K562 (cell line): ENCODE measurements at regions not wholly inside any gene's neighbourhood (a gene's known extent, or its start where the extent isn't known, plus 50 kb on each side); places are given as distances from the start of the nearest gene placed in this dataset.

Experiments
- ATAC-seq: fragments of 200-7000 bp; cut with Tn5 transposase; 3 replicates; pipeline ENCODE4 v1.9.1; 2020; ENCODE audit warnings: moderate library complexity
- BruUV-seq: library from RNA; stranded (reverse); fragments of 400-500 nt; replicated peaks from 2 replicates; lab custom pipeline; 2021; lab: Mats Ljungman, UMichigan
- CTCF ChIA-PET: fragments of 300-600 bp; formaldehyde crosslinking; extraction: SDS; loops from one replicate; lab custom pipeline; 2021; ENCODE audit warnings: low intra/inter-chr PET ratio; lab: Yijun Ruan, JAX
- POLR2A ChIA-PET: fragments of 300-600, 350-650 bp; sonication (Branson Sonifier 250); formaldehyde crosslinking; extraction: SDS; loops from one replicate; lab custom pipeline; 2021; ENCODE audit warnings: antibody characterized with exemption, inconsistent platforms; lab: Yijun Ruan, JAX
- DNase-seq, 4 experiments: peaks; one replicate each; pipeline versions ENCODE4 v3.0.0 to v3.0.0-alpha.2; 2011 to 2018; ENCODE audit warnings: low spot score in 3 of 4, mixed read lengths in 3 of 4; ENCODE audit errors: extremely low read depth in 1 of 4
- FAIRE-seq: peaks from 2 replicates; lab custom pipeline; 2011; peaks lifted over from hg19 to GRCh38; lab: Jason Lieb, UNC
- H2AFZ ChIP-seq: 2 replicates; pipeline ENCODE4 v1.6.0; 2011; ENCODE audit warnings: low read depth, low read length, control low read depth, inconsistent platforms
- H3K27ac ChIP-seq: fragments of 200-600 bp; 3 replicates; pipeline ENCODE4 v1.8.0; 2011; ENCODE audit warnings: low read depth, mild to moderate bottlenecking, control low read depth, inconsistent platforms, low read length, moderate library complexity, mixed read lengths; ENCODE audit errors: extremely low read depth
- H3K27me3 ChIP-seq, 2 experiments: fragments of 300-600 bp in 1 of 2; 2 replicates in 1 of 2; 3 replicates in 1 of 2; pipeline versions ENCODE4 v1.6.0 to v1.8.0; 2011; ENCODE audit warnings: inconsistent platforms in 2 of 2, low read length in 2 of 2, mild to moderate bottlenecking in 1 of 2, mixed read lengths in 1 of 2, moderate library complexity in 1 of 2; ENCODE audit not compliant: control insufficient read depth in 2 of 2, insufficient read depth in 2 of 2
- H3K36me3 ChIP-seq: fragments of 300-600 bp; 3 replicates; pipeline ENCODE4 v1.8.0; 2011; ENCODE audit warnings: mild to moderate bottlenecking, low read length, inconsistent platforms; ENCODE audit not compliant: control insufficient read depth, insufficient read depth
- H3K4me1 ChIP-seq, 2 experiments: fragments of 200-600 bp in 1 of 2; replicated peaks in 1 of 2; 2 replicates in 1 of 2; 3 replicates in 1 of 2; pipeline versions ENCODE4 v1.5.1 to v1.8.0; 2011; ENCODE audit warnings: inconsistent platforms in 2 of 2, low read length in 2 of 2, mild to moderate bottlenecking in 1 of 2, mixed read lengths in 1 of 2, moderate library complexity in 1 of 2; ENCODE audit not compliant: control insufficient read depth in 2 of 2, insufficient read depth in 2 of 2
- H3K4me2 ChIP-seq: 2 replicates; pipeline ENCODE4 v1.6.1; 2011; ENCODE audit warnings: low read length, control low read depth, inconsistent platforms, mixed read lengths; ENCODE audit not compliant: insufficient read depth
- H3K4me3 ChIP-seq: fragments of 200-600 bp; sonication (generic), shearing (Covaris generic); 2 replicates; pipeline ENCODE4 v1.5.1; 2016; ENCODE audit warnings: control low read depth, inconsistent platforms
- H3K79me2 ChIP-seq: fragments of 200-600 bp; 3 replicates; pipeline ENCODE4 v1.8.0; 2011; ENCODE audit warnings: low read length, inconsistent platforms; ENCODE audit not compliant: control insufficient read depth, insufficient read depth
- H3K9ac ChIP-seq, 2 experiments: 2 replicates each; pipeline versions ENCODE4 v1.6.0 to v1.6.1; 2011; ENCODE audit warnings: low read depth in 2 of 2, low read length in 2 of 2, control low read depth in 1 of 2, inconsistent platforms in 1 of 2, mild to moderate bottlenecking in 1 of 2, mixed read lengths in 1 of 2; ENCODE audit not compliant: insufficient read depth in 1 of 2
- H3K9me1 ChIP-seq: one replicate; pipeline ENCODE4 v1.6.0; 2011; ENCODE audit warnings: inconsistent platforms, mild to moderate bottlenecking, low read length, moderate library complexity; ENCODE audit not compliant: control insufficient read depth, insufficient read depth
- H3K9me3 ChIP-seq: replicated peaks from 2 replicates; pipeline ENCODE4 v1.5.1; 2011; ENCODE audit warnings: low read depth, low read length, inconsistent platforms; ENCODE audit not compliant: control insufficient read depth, insufficient read depth
- H4K20me1 ChIP-seq: replicated peaks from 2 replicates; pipeline ENCODE4 v1.6.1; 2011; ENCODE audit warnings: low read length, inconsistent platforms, mixed read lengths; ENCODE audit not compliant: control insufficient read depth, insufficient read depth
- IRF2 ChIP-seq: sonication (generic); formaldehyde crosslinking; IDR thresholded peaks from 2 replicates; pipeline ENCODE4 v1.8.1; 2022; ENCODE audit warnings: mild to moderate bottlenecking, missing genetic modification reagents
- NONO ChIP-seq, 2 experiments: fragments of 200-400 bp in 1 of 2; fragments of 450-650 bp in 1 of 2; formaldehyde crosslinking in 1 of 2; IDR thresholded peaks; 2 replicates each; pipeline ENCODE4 v1.6.1; 2017; ENCODE audit warnings: low read depth in 2 of 2, mild to moderate bottlenecking in 2 of 2, moderate library complexity in 2 of 2, low read length in 1 of 2
- RHOXF2B ChIP-seq: fragments of 250-450 bp; sonication (Bioruptor Pico); conservative IDR thresholded peaks from 2 replicates; pipeline ENCODE4 v1.5.1; 2021
- SMAD3 ChIP-seq: fragments of 450-650 bp; formaldehyde crosslinking; conservative IDR thresholded peaks from 2 replicates; pipeline ENCODE4 v1.4.0; 2020; ENCODE audit warnings: mild to moderate bottlenecking
- TAF15 ChIP-seq: fragments of 200-400 bp; formaldehyde crosslinking; IDR thresholded peaks from 2 replicates; pipeline ENCODE4 v1.6.1; 2017; ENCODE audit warnings: mild to moderate bottlenecking, low read depth, low read length, moderate library complexity
- TCF7L2 ChIP-seq: fragments of 150-350 bp; IDR thresholded peaks from 2 replicates; pipeline ENCODE4 v1.6.1; 2016; ENCODE audit warnings: low read depth, mild to moderate bottlenecking, low read length, moderate library complexity
- TCFL5 ChIP-seq: fragments of 250-450 bp; sonication (Bioruptor Pico); conservative IDR thresholded peaks from 2 replicates; pipeline ENCODE4 v1.6.1; 2021; ENCODE audit warnings: mild to moderate bottlenecking, moderate library complexity, matching md5 sums
- ZBTB26 ChIP-seq: fragments of 450-650 bp; formaldehyde crosslinking; IDR thresholded peaks from 2 replicates; pipeline ENCODE4 v1.4.0; 2022; ENCODE audit warnings: missing genetic modification characterization
- ZNF224 ChIP-seq: sonication (generic); formaldehyde crosslinking; IDR thresholded peaks from 2 replicates; pipeline ENCODE4 v1.8.0; 2022; ENCODE audit warnings: mild to moderate bottlenecking, missing genetic modification reagents
- ZNF431 ChIP-seq: sonication (generic); formaldehyde crosslinking; IDR thresholded peaks from 2 replicates; pipeline ENCODE4 v1.8.0; 2022; ENCODE audit warnings: mild to moderate bottlenecking, missing genetic modification reagents
- WGBS: fragments of 100-300 bp; shearing (Covaris generic); methylation state at CpG from one replicate; pipeline ENCODE4 v1.1.6; 2016; ENCODE audit warnings: low coverage, mixed read lengths; ENCODE audit not compliant: insufficient coverage; ENCODE audit errors: missing lambda C conversion rate; 5-methylcytosine and 5-hydroxymethylcytosine counted together
- in situ Hi-C: fragments of 300-500 bp; cut with MboI; formaldehyde crosslinking; loops from 4 replicates; pipeline ENCODE4 v1.15.0; 2018; ENCODE audit warnings: inconsistent platforms, mixed read lengths
- intact Hi-C: fragments of 100-400 bp; cut with micrococcal nuclease; formaldehyde crosslinking; loops from 2 replicates; pipeline ENCODE4 v1.14.2; 2022
- TF ChIP-seq, protein P1 (sequence below): sonication (generic); formaldehyde crosslinking; IDR thresholded peaks from 2 replicates; pipeline ENCODE4 v1.8.1; 2023; ENCODE audit warnings: mild to moderate bottlenecking, missing genetic modification reagents
- TF ChIP-seq, protein P2 (sequence below): fragments of 200-800 bp; sonication (Bioruptor generic); IDR thresholded peaks from 2 replicates; pipeline ENCODE4 v1.6.1; 2017; ENCODE audit warnings: missing genetic modification characterization, missing compliant biosample characterization

DNA sequence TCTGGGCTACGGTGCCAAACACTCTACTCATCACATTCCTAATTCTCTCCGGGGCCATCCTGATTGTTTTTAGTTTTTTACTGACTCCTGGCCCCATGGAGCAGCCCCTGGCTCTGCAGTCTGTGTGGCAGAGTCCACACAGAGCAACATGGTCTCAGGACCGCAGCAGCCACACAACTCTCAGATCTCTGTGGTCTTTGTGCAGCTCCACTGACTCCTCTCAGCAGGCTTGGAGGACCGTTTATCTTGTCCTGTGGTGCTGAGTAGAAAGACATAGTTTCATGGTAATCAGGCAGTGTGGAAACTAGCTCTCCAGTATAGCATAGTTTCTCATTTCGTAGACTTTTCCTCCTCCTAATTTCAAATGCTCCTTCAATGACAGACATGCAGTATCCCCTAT is 168.4 kb downstream of the EDN1 start:
- H3K4me2 ChIP-seq: no peak overlapping the region
- DNase-seq: no peak
- no peak overlapping the region for H3K27ac ChIP-seq
- H3K4me1 ChIP-seq: no peaks in the 10 kb centered on the region
- H3K27me3 ChIP-seq: no peaks in the 10 kb centered on the region
- no peaks in the 10 kb centered on the region for H3K79me2 ChIP-seq
- H3K9me1 ChIP-seq: no peaks in the 10 kb centered on the region
- 0% methylated on average over 5 of the region's 5 CpGs for WGBS
- no peak for TF ChIP-seq IRF2 (CRISPR knock-in tag)
- TF ChIP-seq, protein P1, sequence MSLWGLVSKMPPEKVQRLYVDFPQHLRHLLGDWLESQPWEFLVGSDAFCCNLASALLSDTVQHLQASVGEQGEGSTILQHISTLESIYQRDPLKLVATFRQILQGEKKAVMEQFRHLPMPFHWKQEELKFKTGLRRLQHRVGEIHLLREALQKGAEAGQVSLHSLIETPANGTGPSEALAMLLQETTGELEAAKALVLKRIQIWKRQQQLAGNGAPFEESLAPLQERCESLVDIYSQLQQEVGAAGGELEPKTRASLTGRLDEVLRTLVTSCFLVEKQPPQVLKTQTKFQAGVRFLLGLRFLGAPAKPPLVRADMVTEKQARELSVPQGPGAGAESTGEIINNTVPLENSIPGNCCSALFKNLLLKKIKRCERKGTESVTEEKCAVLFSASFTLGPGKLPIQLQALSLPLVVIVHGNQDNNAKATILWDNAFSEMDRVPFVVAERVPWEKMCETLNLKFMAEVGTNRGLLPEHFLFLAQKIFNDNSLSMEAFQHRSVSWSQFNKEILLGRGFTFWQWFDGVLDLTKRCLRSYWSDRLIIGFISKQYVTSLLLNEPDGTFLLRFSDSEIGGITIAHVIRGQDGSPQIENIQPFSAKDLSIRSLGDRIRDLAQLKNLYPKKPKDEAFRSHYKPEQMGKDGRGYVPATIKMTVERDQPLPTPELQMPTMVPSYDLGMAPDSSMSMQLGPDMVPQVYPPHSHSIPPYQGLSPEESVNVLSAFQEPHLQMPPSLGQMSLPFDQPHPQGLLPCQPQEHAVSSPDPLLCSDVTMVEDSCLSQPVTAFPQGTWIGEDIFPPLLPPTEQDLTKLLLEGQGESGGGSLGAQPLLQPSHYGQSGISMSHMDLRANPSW (CRISPR knock-in tag): no peak
- TF ChIP-seq SMAD3 (CRISPR knock-in tag): no peak
- TF ChIP-seq, protein P2, sequence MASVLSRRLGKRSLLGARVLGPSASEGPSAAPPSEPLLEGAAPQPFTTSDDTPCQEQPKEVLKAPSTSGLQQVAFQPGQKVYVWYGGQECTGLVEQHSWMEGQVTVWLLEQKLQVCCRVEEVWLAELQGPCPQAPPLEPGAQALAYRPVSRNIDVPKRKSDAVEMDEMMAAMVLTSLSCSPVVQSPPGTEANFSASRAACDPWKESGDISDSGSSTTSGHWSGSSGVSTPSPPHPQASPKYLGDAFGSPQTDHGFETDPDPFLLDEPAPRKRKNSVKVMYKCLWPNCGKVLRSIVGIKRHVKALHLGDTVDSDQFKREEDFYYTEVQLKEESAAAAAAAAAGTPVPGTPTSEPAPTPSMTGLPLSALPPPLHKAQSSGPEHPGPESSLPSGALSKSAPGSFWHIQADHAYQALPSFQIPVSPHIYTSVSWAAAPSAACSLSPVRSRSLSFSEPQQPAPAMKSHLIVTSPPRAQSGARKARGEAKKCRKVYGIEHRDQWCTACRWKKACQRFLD (CRISPR knock-in tag): no peak
- no peak for TF ChIP-seq ZNF431 (CRISPR knock-in tag)
- no peak for TF ChIP-seq TCF7L2
- no peak for TF ChIP-seq ZBTB26
- TF ChIP-seq TAF15: no peak
- TF ChIP-seq ZNF224 (CRISPR knock-in tag): no peak
- TF ChIP-seq NONO (IDR thresholded peaks at IDR 0.05; ENCODE audit: low read depth in 2 of 2, low read length in 1 of 2): no peak
- TF ChIP-seq RHOXF2B (CRISPR knock-in tag): no peak
- TF ChIP-seq TCFL5: no peak
- H4K20me1 ChIP-seq: no peaks in the 10 kb centered on the region
- no peak for ATAC-seq
- no peak overlapping the region for H2AFZ ChIP-seq
- BruUV-seq: no TSS peak
- no peak overlapping the region for H3K4me3 ChIP-seq
- no peak overlapping the region for H3K9ac ChIP-seq
- no peak for FAIRE-seq
- H3K9me3 ChIP-seq: no peaks in the 10 kb centered on the region; the same call in 1 of the 2 replicates
- intact Hi-C loops (no loop called here), in situ Hi-C loops (no loop called here)
- H3K36me3 ChIP-seq: no peaks in the 10 kb centered on the region
- ChIA-PET POLR2A (no interaction called here), CTCF (interaction anchor here (0.7 kb wide), 1 partner anchor 1165 kb away, joined by 3 read pairs; no protein-coding TSS in a partner anchor)
